Left renal cortex interstitium (tissue), 4 donors: ENCODE measurements at regions not wholly inside any gene's neighbourhood (a gene's known extent, or its start where the extent isn't known, plus 50 kb on each side); places are given as distances from the start of the nearest gene placed in this dataset.
A peak's percentile ranks its signal among the peaks of the same experiment; 100 is the strongest.

Source experiments
- DNase-seq, 4 donors: peaks; one replicate each; pipeline ENCODE4 v3.0.0-alpha.2; 2013; ENCODE audit warnings: low read depth in 4 of 4, low spot score in 2 of 4, missing footprints in 1 of 4

- DNase-seq, result no peak
Observed at GRCh38 chr5:6867712-6868111, 154.5 kb downstream of the TENT4A start.

- DNase-seq, result no peak
Observed at GRCh38 chr5:6868171-6868570, 154.9 kb downstream of the TENT4A start.

GRCh38 chr5:6868575-6869215 is 155.5 kb downstream of the TENT4A start:
- no peak for DNase-seq

- DNase-seq, result no peak
Observed at GRCh38 chr5:6869677-6870076, 156.4 kb downstream of the TENT4A start.

GRCh38 chr5:6872441-6873160 is 159.4 kb downstream of the TENT4A start:
- DNase-seq, result no peak

GRCh38 chr5:6873359-6873758 is 160.1 kb downstream of the TENT4A start:
- DNase-seq, result no peak

GRCh38 chr5:6875376-6875775 is 162.1 kb downstream of the TENT4A start:
- no peak for DNase-seq

GRCh38 chr5:6877986-6878828 is 165.0 kb downstream of the TENT4A start:
- no peak for DNase-seq

GRCh38 chr5:6885581-6885980 is 172.3 kb downstream of the TENT4A start:
- DNase-seq, result no peak

- DNase-seq, result no peak
Observed at GRCh38 chr5:6886866-6887265, 173.6 kb downstream of the TENT4A start.

- DNase-seq, result no peak
Observed at GRCh38 chr5:6889030-6889429, 175.8 kb downstream of the TENT4A start.

GRCh38 chr5:6899221-6899620 is 186.0 kb downstream of the TENT4A start:
- no peak for DNase-seq

- DNase-seq, result peak in 3 of 4 donors; percentile 11 to 29 (median 18)
Observed at GRCh38 chr5:6900247-6901227, 187.3 kb downstream of the TENT4A start.

GRCh38 chr5:6902094-6902493 is 188.9 kb downstream of the TENT4A start:
- no peak for DNase-seq

GRCh38 chr5:6902597-6902996 is 189.4 kb downstream of the TENT4A start:
- no peak for DNase-seq

- no peak for DNase-seq
Observed at GRCh38 chr5:6903934-6904333, 190.7 kb downstream of the TENT4A start.

GRCh38 chr5:6904860-6905259 is 191.6 kb downstream of the TENT4A start:
- DNase-seq, result no peak

- no peak for DNase-seq
Observed at GRCh38 chr5:6905423-6905822, 192.2 kb downstream of the TENT4A start.

- DNase-seq, result no peak
Observed at GRCh38 chr5:6905883-6906282, 192.7 kb downstream of the TENT4A start.

GRCh38 chr5:6907320-6907918 is 194.2 kb downstream of the TENT4A start:
- DNase-seq, result no peak
